ENCODE measurements at regions not wholly inside any gene's neighbourhood (a gene's known extent, or its start where the extent isn't known, plus 50 kb on each side); places are given as distances from the start of the nearest gene placed in this dataset.
"Not testable (repeated sequence)": the region's sequence is repeated elsewhere in the genome, so short reads cannot be mapped to it uniquely, and the experiment has no call there.

DNA sequence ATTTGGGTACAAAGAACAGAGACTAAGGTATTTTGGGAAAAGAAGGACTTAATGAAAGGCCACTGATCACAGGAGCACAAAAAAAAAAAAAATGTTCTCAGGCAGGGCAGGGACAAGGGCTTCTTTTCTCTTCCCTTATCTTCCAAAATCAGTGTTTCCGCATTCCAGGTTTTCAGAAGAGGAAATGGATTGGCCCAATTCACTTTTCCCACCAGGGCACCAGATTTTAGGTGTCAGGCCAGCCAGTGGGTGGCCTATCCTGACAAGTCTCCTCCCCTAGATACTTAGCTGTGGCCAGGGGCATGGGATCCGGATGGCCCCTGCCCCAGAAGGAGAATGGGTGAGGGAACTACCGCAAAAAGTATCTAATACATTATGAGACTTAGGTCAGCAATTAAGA, 88.9 kb upstream of the WAC start:
- ATAC-seq = no peak
- Mint-ChIP-seq H3K9me3 (no peaks in the 10 kb centered on the region), H3K27me3 (ENCODE audit: low read depth) (no peaks in the 10 kb centered on the region), H3K36me3 (ENCODE audit: insufficient read depth) (no peaks in the 10 kb centered on the region), H3K4me3 (no peak overlapping the region), H3K4me1 (ENCODE audit: low read depth) (no peaks in the 10 kb centered on the region)
- no peak for DNase-seq

DNA sequence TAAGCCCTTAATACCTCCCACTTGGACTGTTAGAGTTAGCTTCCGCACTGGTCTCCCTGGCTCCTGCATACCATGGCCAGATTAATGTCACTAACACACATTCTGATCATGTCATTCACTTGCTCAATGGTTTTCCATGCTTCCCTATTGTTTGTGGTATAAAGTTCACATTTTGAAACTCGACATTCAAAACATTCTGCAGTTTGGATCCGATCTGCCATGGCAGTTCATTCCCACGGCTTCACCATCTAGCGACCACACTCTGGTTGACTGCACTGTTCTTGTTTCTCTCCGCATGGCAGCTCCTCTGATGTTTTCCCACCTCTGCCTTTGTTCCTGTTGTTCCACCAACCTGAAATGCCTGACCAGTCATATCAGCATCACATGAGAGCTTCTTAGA, 87.4 kb upstream of the WAC start:
- Mint-ChIP-seq H3K36me3 (ENCODE audit: insufficient read depth) (no peaks in the 10 kb centered on the region), H3K4me1 (ENCODE audit: low read depth) (no peaks in the 10 kb centered on the region), H3K4me3 (no peak overlapping the region)

DNA sequence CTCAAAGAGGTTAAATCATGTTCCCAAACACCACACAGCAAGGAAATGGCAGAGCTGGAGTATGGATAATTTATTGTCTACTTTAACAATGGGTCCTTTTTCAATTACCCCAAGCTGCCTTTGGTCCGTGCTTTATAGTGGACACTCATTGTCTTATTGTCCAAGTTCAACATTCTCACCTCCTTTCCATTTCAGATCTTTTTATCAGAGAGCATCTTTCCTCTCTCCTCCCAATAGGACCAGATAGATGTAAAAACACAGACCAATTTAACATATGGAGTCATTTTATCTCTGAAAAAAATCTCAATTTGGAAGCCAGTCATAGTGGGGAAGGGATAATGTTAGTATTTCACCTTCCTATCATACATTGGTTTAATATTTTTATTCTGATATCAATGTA, 83.5 kb upstream of the WAC start:
- no peaks in the 10 kb centered on the region for H3K4me1 Mint-ChIP-seq (ENCODE audit: low read depth)
- ATAC-seq (no peak), DNase-seq (no peak)
- peaks cover 4% of the 10 kb centered on the region for H3K27me3 Mint-ChIP-seq (ENCODE audit: low read depth)
- H3K9me3 Mint-ChIP-seq = peaks cover 4% of the 10 kb centered on the region
- H3K36me3 Mint-ChIP-seq (ENCODE audit: insufficient read depth) = no peaks in the 10 kb centered on the region
- no peak overlapping the region for H3K4me3 Mint-ChIP-seq

More for the DNA sequence above, 87.4 kb upstream of the WAC start:
- DNase-seq (no peak), ATAC-seq (no peak)
- no peaks in the 10 kb centered on the region for H3K27me3 Mint-ChIP-seq (ENCODE audit: low read depth)
- H3K9me3 Mint-ChIP-seq = no peaks in the 10 kb centered on the region

DNA sequence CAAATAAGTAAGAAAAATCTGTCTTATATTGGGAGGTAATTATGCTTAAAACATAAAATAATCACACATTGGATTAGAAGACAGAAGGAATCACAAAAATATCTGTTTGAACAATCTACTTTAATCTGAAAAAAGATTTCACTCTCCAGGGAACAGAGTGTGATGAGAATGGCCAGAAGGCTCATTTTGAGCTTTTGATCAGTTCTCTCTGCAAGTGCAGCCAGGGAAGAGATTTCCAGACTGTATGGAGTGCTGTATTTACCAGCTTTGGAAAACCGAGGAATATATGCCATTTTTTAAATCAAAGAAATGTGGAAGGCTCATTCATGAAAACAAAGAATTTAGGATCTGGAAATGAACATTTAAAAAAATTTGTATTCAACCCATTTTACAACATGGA, 83.0 kb upstream of the WAC start:
- H3K4me1 Mint-ChIP-seq (ENCODE audit: low read depth) = no peaks in the 10 kb centered on the region
- H3K9me3 Mint-ChIP-seq = peaks cover 4% of the 10 kb centered on the region
- no peak for DNase-seq
- no peak overlapping the region for H3K4me3 Mint-ChIP-seq
- no peak for ATAC-seq
- H3K36me3 Mint-ChIP-seq (ENCODE audit: insufficient read depth) = no peaks in the 10 kb centered on the region
- H3K27me3 Mint-ChIP-seq (ENCODE audit: low read depth) = peaks cover 4% of the 10 kb centered on the region

DNA sequence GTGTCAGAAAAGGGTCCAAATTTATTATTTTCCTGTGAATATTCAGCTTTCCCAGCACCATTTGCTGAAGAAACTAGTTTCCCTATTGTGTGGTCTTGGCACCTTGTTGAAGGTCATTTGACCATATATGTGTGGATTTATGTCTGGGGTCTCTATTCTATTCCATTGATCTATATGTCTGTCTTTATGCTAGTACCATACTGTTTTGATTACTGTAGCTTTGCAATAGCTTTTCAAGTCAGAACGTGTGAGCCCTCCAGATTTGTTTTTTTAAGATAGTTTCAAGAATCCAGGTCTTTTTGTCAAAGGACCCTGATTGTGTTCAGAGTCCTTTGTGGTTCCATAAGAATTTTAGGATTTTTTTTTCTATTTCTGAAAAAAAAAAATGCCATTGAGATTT, 79.0 kb upstream of the WAC start:
- DNase-seq (no peak), ATAC-seq (no peak)
- no peaks in the 10 kb centered on the region for H3K4me1 Mint-ChIP-seq (ENCODE audit: low read depth)
- no peak overlapping the region for H3K4me3 Mint-ChIP-seq
- H3K9me3 Mint-ChIP-seq = peaks cover 4% of the 10 kb centered on the region
- H3K27me3 Mint-ChIP-seq (ENCODE audit: low read depth) = peaks cover 7% of the 10 kb centered on the region
- no peaks in the 10 kb centered on the region for H3K36me3 Mint-ChIP-seq (ENCODE audit: insufficient read depth)

DNA sequence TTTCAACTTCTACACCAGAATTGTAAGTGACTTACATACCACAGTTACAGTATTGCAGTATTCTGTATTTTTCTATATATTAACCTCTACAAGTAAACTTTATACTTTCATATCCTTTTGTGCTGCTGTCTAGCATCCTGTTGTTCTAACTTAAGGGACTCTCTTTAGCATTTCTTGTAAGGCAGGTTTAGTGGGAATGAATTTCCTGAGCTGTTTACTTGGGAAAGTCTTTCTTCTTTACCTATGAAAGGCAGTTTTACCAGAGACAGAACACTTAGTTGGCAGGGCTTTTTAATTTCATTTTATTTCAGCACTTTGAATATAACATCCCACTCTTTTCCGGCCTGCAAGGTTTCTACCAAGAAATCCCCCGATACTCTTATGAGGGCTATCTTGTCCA, 75.8 kb upstream of the WAC start:
- peaks cover 12% of the 10 kb centered on the region for H3K27me3 Mint-ChIP-seq (ENCODE audit: low read depth)
- H3K36me3 Mint-ChIP-seq (ENCODE audit: insufficient read depth) = no peaks in the 10 kb centered on the region
- ATAC-seq (no peak), DNase-seq (no peak)
- peaks cover 4% of the 10 kb centered on the region for H3K9me3 Mint-ChIP-seq
- H3K4me3 Mint-ChIP-seq = no peak overlapping the region
- H3K4me1 Mint-ChIP-seq (ENCODE audit: low read depth) = no peaks in the 10 kb centered on the region

DNA sequence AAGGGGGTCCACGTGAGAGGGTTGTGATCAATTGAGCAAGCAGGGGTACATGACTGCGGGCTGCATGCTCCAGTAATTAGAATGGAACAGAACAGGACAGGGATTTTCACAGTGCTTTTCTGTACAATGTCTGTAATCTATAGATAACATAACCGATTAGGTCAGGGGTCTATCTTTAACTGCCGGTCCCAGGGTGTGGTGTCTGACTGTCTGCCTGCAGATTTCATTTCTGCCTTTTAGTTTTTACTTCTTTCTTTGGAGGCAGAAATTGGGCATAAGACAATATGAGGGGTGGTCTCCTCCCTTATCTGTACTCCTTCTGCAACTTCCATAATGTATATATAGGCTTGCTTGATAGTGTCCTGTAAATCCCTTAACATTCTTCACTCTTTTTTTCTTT, 75.0 kb upstream of the WAC start:
- H3K27me3 Mint-ChIP-seq (ENCODE audit: low read depth) = peaks cover 13% of the 10 kb centered on the region
- not testable (repeated sequence) for H3K4me1 Mint-ChIP-seq (ENCODE audit: low read depth); DNase-seq; H3K36me3 Mint-ChIP-seq (ENCODE audit: insufficient read depth); H3K9me3 Mint-ChIP-seq; ATAC-seq; H3K4me3 Mint-ChIP-seq

DNA sequence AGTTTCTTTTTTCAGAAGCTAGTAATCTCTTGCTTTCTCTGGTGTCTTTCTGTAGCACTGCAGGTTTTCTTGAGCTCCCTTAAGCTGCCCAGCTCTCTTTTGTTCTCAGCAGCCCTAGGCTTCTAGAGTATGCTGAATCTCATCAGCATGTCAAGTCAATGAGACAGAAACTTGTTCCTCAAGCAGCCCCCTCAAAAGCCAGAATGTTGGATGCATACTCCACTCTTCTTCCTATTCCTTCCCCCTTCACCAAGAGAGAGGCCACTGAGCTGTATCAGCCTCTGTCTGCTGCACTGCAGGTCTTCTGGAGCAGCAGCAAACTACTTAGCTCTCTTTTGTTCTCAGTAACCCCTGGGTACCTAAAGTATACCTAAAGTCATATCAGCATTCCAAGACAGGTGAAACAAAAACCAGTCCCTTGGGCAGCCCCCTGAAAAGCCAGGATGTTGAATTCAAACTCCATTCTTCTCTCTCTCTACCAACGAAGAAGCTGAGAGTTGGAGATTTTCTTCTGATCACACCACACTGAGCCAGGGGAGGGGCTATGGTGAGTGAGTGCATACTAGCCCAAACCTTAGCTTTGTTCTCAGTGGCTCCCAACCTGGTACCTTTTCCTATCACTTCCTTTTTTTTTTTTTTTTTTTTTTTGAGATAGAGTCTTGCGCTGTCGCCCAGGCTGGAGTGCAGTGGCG, 73.3 kb upstream of the WAC start:
- DNase-seq = no peak
- ATAC-seq = no peak
- no peaks in the 10 kb centered on the region for H3K4me1 Mint-ChIP-seq (ENCODE audit: low read depth)
- H3K4me3 Mint-ChIP-seq = no peak overlapping the region
- H3K27me3 Mint-ChIP-seq (ENCODE audit: low read depth) = peaks cover 12% of the 10 kb centered on the region
- H3K9me3 Mint-ChIP-seq = no peaks in the 10 kb centered on the region
- H3K36me3 Mint-ChIP-seq (ENCODE audit: insufficient read depth) = no peaks in the 10 kb centered on the region

DNA sequence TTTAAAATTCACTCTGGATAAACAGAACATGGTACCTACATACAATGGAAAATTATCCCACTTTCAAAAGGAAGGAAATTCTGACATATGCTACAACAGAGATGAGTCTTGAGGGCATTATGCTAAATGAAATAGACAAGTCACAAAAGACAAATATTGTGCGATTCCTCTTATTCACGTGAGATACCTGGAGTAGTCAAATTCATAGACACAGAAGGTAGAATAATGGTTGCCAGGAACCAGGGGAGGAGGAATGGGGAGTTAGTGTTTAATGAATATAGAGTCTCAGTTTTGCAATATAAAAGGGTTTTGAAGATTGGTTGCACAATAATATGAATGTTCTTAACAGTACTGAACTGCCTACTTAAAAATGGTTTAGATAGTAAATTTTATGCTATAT, 69.8 kb upstream of the WAC start:
- Mint-ChIP-seq H3K4me1 (ENCODE audit: low read depth) (no peaks in the 10 kb centered on the region), H3K4me3 (no peak overlapping the region), H3K9me3 (peaks cover 3% of the 10 kb centered on the region), H3K27me3 (ENCODE audit: low read depth) (peaks cover 13% of the 10 kb centered on the region), H3K36me3 (ENCODE audit: insufficient read depth) (no peaks in the 10 kb centered on the region)
- no peak for ATAC-seq
- no peak for DNase-seq

DNA sequence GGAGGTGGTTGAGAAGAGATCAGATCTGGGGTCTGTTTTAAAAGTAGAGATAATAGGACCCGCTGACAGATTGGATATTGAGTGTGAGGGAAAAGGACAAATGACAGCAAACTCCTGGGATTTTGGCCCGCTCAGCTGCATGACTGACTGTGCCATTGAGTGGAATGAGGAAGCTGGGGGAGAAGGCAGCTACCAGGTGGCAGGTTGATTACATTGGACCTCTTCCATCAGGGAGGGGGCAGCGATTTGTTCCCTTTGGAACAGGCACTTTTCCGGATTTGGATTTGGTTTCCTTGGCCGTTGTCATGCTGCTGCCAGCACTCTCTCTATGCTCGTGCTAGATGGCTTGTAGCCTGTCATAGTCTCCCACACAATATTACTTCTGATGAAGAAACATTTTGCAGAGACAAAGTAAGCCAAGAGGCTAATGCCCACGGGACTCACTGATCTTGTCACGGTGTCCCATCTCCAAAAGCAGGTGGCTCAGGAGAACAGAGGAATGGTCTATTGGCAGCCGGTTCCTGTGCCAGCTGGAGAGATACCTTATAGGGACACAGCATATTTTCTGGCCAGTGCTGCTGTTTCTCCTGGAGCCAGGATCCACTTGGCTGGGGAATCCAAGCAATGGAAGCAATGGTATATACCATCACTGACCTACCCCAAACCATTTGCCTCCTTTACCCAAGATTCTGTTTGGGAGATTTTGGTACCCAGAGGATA, 69.1 kb upstream of the WAC start:
- peaks cover 3% of the 10 kb centered on the region for H3K9me3 Mint-ChIP-seq
- no peaks in the 10 kb centered on the region for H3K4me1 Mint-ChIP-seq (ENCODE audit: low read depth)

DNA sequence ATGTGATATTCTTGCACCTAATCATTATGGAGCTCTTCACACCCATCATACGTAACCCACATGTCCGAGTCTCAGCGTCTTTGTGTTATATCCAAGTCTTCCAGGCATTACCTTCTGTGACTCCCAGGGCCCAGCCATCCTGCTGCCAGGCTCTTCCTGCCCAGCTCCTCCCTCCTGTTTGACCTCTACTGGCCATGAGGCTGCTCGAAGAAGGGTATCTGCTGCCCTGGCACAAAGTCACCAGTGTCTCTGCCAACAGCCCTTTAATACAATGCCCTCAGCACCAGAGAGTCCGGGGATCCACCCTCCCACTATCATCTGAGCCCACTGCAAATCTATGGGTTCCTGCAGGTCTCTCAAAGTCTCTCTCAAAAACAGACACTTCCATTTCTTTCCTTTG, 65.3 kb upstream of the WAC start:
- no peaks in the 10 kb centered on the region for H3K4me1 Mint-ChIP-seq (ENCODE audit: low read depth)
- no peak for ATAC-seq
- no peaks in the 10 kb centered on the region for H3K36me3 Mint-ChIP-seq (ENCODE audit: insufficient read depth)
- no peak overlapping the region for H3K4me3 Mint-ChIP-seq
- DNase-seq = no peak
- peaks cover 11% of the 10 kb centered on the region for H3K27me3 Mint-ChIP-seq (ENCODE audit: low read depth)
- H3K9me3 Mint-ChIP-seq = peaks cover 3% of the 10 kb centered on the region

More for the DNA sequence above, 69.1 kb upstream of the WAC start:
- H3K36me3 Mint-ChIP-seq (ENCODE audit: insufficient read depth) = no peaks in the 10 kb centered on the region
- DNase-seq = no peak
- ATAC-seq = no peak
- H3K27me3 Mint-ChIP-seq (ENCODE audit: low read depth) = peaks cover 11% of the 10 kb centered on the region
- H3K4me3 Mint-ChIP-seq = no peak overlapping the region

DNA sequence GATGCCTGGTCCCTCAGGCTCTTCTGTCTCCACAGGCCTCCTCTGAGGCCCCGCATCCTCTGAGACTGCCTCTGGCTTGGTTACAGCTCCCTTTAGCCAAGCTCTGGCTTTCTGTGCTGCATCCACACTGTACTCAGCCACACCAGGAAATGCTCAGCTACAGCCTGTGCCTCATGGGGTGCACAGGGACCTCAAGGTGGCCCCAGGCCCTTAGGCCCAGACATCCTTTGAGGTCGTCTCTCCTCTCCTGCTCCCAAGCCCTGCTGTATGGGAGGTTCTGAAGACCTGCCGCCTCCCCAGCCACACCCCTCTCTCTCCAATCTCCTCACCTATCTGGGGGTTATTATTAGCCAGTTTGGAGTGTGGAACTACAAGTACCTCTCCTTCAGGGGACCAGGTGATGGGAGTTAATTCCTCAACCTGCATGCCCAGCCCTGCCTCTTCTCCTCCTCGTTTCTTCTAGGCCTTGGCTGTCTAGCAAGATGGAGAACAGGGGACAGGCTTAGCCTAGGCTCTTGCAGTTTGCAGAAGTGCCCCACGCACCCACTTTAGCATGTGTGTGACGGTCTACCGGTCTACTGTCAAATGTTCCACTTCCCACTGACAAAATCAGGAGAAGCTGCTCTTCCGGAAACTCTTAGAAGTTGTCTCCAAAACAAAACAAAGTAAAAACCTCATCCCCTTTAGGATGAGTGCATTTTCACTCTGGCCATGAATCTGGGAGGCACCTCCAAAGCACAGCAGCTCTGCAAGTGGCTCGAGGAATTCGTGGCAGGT, 64.0 kb upstream of the WAC start:
- ATAC-seq (no peak), DNase-seq (no peak)
- Mint-ChIP-seq H3K27me3 (ENCODE audit: low read depth) (peaks cover 7% of the 10 kb centered on the region), H3K4me1 (ENCODE audit: low read depth) (no peaks in the 10 kb centered on the region), H3K9me3 (peaks cover 3% of the 10 kb centered on the region), H3K36me3 (ENCODE audit: insufficient read depth) (no peaks in the 10 kb centered on the region), H3K4me3 (no peak overlapping the region)

DNA sequence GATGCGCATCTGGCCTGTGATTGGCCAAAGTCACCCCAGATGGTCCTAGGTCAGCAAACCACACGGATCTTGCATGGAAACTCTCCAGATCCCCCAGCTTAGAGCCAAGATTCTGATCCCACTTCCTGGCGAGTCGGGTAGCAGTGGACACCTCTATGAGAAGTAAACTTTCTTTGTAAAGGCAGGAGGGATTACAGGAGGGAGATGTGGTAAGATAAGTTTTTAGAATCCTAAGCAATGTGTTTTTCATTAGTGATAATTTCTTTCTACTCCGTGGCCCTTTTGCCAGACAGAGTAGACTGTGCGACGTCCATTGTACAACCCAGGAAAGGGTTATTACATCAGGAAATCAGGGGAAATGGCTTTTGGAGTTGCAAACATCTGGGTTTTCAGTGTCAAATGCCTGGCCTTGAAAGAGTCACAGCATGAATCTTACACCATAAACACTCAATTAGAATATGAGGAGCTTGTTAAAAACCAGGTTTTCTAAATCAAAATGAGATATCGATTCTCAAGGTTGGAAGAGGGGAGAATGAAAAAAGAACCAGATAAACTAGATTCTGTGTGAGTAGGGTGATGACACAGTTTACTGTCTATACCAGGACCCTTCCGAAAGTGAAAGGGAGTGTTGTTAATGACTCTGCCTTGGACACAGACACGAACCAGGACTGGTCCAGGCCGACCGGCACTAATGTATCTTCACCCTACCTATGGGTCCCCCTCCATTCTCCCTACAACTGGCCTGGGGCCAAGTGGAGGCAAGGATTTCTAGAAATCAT, 61.9 kb upstream of the WAC start:
- DNase-seq (no peak), ATAC-seq (no peak)
- Mint-ChIP-seq H3K4me3 (no peak overlapping the region), H3K27me3 (ENCODE audit: low read depth) (peaks cover 11% of the 10 kb centered on the region), H3K9me3 (peaks cover 3% of the 10 kb centered on the region), H3K4me1 (ENCODE audit: low read depth) (no peaks in the 10 kb centered on the region), H3K36me3 (ENCODE audit: insufficient read depth) (no peaks in the 10 kb centered on the region)

DNA sequence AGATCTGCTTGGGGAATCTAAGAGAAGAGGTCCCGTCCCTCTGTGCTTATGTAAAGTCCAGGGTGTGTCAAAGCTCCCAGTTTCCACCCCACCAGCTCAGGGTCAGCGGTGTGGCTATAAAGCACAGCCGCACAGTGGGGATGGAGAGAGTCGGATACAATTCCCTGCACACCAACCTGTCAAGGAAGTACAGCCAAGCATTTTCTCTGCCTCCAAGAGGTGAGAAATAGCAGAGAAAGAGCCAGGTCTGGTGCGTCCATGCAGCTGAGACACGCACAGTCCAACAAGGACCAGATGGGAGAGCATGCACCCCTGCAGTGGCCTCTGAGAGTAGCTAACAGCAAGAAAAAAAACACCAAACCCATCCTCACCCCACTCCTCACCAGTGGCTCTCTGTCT, 61.3 kb upstream of the WAC start:
- Mint-ChIP-seq H3K27me3 (ENCODE audit: low read depth) (peaks cover 12% of the 10 kb centered on the region), H3K4me3 (no peak overlapping the region), H3K4me1 (ENCODE audit: low read depth) (no peaks in the 10 kb centered on the region), H3K9me3 (no peaks in the 10 kb centered on the region), H3K36me3 (ENCODE audit: insufficient read depth) (no peaks in the 10 kb centered on the region)
- ATAC-seq (no peak), DNase-seq (no peak)

All from activated T-cell treated with anti-CD3 and anti-CD28 coated beads, Interleukin-2, amount 50 U/mL, for 4 hours (primary cell).